ENCODE measurements at regions not wholly inside any gene's neighbourhood (a gene's known extent, or its start where the extent isn't known, plus 50 kb on each side); places are given as distances from the start of the nearest gene placed in this dataset.
A peak's percentile ranks its signal among the peaks of the same experiment; 100 is the strongest.

- no peak for TF ChIP-seq CTCF (IDR thresholded peaks at IDR 0.05)
- TF ChIP-seq, protein P1, sequence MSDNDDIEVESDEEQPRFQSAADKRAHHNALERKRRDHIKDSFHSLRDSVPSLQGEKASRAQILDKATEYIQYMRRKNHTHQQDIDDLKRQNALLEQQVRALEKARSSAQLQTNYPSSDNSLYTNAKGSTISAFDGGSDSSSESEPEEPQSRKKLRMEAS (IDR thresholded peaks at IDR 0.05; ENCODE audit: low read depth), result no peak
- TF ChIP-seq FOSL2 (IDR thresholded peaks at IDR 0.05; ENCODE audit: borderline replicate concordance, low read depth), result peak; percentile 88
- no peak for TF ChIP-seq TAF1 (IDR thresholded peaks at IDR 0.05; ENCODE audit: borderline replicate concordance, low read depth, low read length)
- no peak for TF ChIP-seq CHD2 (IDR thresholded peaks at IDR 0.05; ENCODE audit: low read length, partially characterized antibody)
- TF ChIP-seq EP300 (IDR thresholded peaks at IDR 0.05; ENCODE audit: borderline replicate concordance in 1 of 2, low read depth in 1 of 2, low read length in 1 of 2), result peak; percentile 76 to 98
- no peak for TF ChIP-seq RCOR1 (IDR thresholded peaks at IDR 0.05; ENCODE audit: low read length)
These were observed 160.1 kb upstream of the CCDC54 start for GRCh38 chr3:107217172-107217571.

Data from SK-N-SH (cell line).